ENCODE measurements at regions not wholly inside any gene's neighbourhood (a gene's known extent, or its start where the extent isn't known, plus 50 kb on each side); places are given as distances from the start of the nearest gene placed in this dataset.

DNA sequence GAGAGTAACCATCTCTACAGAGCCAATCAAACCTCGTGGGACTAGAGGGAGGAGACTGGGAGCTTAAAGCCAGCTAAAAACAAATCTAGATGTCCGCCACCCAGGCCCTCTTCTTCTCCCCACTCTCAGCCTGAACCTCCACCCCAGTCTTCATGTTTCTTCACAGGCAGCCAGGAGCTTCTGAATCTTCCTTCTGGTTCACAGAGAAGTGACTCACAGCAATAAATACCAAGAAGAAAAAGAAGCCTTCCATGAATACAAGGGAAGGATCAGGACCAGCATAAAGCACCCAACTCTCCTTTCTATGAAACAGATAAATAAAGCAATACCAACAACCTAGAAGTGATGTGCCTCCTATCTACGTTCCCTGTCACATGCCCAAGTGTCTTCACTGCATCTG is 103.3 kb upstream of the SLIT3 start:
- H3K4me1 ChIP-seq: no peaks in the 10 kb centered on the region
- 81% methylated on average over 2 to 3 of the region's 3 CpGs for WGBS, 2 donors (ENCODE audit: low coverage in 1 of 2)
- H3K4me3 ChIP-seq: no peak overlapping the region
- no peak for ATAC-seq
- H3K36me3 ChIP-seq: no peaks in the 10 kb centered on the region
- TF ChIP-seq POLR2A (IDR thresholded peaks at IDR 0.05) (no peak), EP300 (IDR thresholded peaks at IDR 0.05) (no peak), POLR2AphosphoS5 (IDR thresholded peaks at IDR 0.05) (no peak)
- TF ChIP-seq, protein P1, sequence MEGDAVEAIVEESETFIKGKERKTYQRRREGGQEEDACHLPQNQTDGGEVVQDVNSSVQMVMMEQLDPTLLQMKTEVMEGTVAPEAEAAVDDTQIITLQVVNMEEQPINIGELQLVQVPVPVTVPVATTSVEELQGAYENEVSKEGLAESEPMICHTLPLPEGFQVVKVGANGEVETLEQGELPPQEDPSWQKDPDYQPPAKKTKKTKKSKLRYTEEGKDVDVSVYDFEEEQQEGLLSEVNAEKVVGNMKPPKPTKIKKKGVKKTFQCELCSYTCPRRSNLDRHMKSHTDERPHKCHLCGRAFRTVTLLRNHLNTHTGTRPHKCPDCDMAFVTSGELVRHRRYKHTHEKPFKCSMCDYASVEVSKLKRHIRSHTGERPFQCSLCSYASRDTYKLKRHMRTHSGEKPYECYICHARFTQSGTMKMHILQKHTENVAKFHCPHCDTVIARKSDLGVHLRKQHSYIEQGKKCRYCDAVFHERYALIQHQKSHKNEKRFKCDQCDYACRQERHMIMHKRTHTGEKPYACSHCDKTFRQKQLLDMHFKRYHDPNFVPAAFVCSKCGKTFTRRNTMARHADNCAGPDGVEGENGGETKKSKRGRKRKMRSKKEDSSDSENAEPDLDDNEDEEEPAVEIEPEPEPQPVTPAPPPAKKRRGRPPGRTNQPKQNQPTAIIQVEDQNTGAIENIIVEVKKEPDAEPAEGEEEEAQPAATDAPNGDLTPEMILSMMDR (IDR thresholded peaks at IDR 0.05): no peak
- no peaks in the 10 kb centered on the region for H3K27me3 ChIP-seq
- H3K27ac ChIP-seq: no peak overlapping the region
- no peaks in the 10 kb centered on the region for H3K9me3 ChIP-seq

DNA sequence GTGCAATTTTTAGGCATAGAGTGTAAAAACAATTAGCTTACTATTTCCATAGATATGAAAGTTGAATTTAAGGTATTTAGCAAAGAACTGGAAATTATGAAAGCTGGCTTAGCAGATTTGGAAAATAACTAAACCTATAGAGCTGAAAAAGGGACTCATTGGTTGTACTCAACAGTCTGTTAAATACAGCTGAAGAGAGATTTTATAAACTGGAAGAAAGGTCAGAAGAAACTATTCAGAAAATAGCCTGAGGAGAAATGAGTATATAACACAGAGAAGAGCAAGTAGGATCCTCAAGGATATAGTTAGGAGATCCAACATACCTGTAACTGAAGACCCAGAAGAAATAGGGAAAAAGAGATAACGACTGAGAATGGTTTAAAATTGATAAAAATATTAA is 97.6 kb upstream of the SLIT3 start:
- no peak for TF ChIP-seq POLR2AphosphoS5 (IDR thresholded peaks at IDR 0.05)
- no peak for TF ChIP-seq POLR2A (IDR thresholded peaks at IDR 0.05)
- TF ChIP-seq, protein P1 (IDR thresholded peaks at IDR 0.05): no peak
- 88 to 90% methylated on average over 1 of the region's 1 CpG for WGBS, 2 donors (ENCODE audit: low coverage in 1 of 2)
- Histone ChIP-seq H3K4me1 (no peaks in the 10 kb centered on the region), H3K36me3 (no peaks in the 10 kb centered on the region), H3K4me3 (no peak overlapping the region), H3K27ac (no peak overlapping the region), H3K9me3 (peaks cover 0 to 8% (median 0%) of the 10 kb centered on the region in 3 donors), H3K27me3 (no peaks in the 10 kb centered on the region)
- no peak for ATAC-seq

DNA sequence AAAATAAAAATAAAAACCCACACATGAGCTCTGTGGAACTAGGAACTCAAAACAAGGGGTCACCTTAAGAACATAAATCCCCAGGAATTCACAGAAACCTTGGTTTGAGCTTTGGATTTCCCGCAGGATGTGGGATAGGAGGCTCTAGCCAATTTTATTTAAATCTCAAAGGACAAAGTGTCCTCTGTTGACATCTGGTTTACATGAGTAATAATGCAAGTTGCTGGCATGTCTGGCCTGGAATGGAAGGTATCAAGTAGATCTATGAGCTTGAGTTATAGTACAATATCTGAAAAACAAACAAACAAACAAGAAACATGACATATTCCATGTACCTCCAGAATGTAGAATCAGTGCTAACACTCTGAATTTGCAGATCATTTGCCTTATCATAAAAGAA is 94.2 kb upstream of the SLIT3 start:
- ATAC-seq: no peak
- no peaks in the 10 kb centered on the region for H3K36me3 ChIP-seq
- TF ChIP-seq, protein P1 (IDR thresholded peaks at IDR 0.05): no peak
- TF ChIP-seq POLR2A (IDR thresholded peaks at IDR 0.05) (no peak), EP300 (IDR thresholded peaks at IDR 0.05) (no peak), POLR2AphosphoS5 (IDR thresholded peaks at IDR 0.05) (no peak)
- no peaks in the 10 kb centered on the region for H3K27me3 ChIP-seq
- 63 to 78% methylated on average over 1 of the region's 1 CpG for WGBS, 2 donors (ENCODE audit: low coverage in 1 of 2)
- no peak overlapping the region for H3K27ac ChIP-seq
- peaks cover 0 to 8% (median 0%) of the 10 kb centered on the region in 3 donors for H3K9me3 ChIP-seq
- H3K4me1 ChIP-seq: no peaks in the 10 kb centered on the region
- no peak overlapping the region for H3K4me3 ChIP-seq

DNA sequence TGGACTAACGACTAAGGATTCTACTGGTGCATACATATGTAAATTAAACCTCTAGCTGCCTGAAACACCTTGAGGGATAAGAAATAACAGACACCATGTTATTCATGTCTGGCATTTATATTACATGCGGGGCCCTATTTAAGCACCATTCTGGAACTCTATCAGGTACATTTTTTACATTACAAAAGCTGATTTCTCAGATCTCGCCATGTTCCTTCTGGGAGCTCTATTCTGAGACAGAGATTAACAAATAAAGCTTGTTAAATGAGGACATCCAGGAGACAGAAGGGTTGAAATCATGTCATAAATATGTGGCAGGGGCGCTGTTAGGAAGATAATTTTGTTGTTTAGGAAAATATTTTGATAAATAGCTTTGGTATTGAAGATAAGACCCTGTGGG is 93.4 kb upstream of the SLIT3 start:
- 81 to 90% methylated on average over 4 of the region's 4 CpGs for WGBS, 2 donors (ENCODE audit: low coverage in 1 of 2)

DNA sequence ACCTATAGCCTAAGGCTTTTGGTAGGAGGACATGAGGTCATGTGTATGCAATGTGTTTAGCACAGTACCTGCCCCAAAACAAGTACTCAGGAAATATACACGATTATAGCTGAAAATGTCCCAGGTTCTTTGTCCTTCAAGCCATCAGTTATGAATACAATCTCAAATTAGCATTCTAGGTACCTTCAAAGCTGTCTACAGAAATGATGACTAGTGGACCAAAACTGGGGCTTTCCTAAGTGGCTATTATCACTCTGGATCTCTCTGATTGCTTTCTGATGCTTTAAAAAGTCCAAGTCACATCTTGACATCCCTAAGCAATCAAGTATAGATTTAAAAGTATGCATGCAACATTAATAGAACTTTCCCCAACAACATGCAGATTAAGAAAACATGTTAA is 93.0 kb upstream of the SLIT3 start:
- Histone ChIP-seq H3K27ac (no peak overlapping the region), H3K4me1 (no peaks in the 10 kb centered on the region), H3K36me3 (no peaks in the 10 kb centered on the region), H3K27me3 (no peaks in the 10 kb centered on the region), H3K4me3 (no peak overlapping the region), H3K9me3 (peaks cover 0 to 8% (median 0%) of the 10 kb centered on the region in 3 donors)
- no peak for ATAC-seq
- WGBS, 2 donors (ENCODE audit: low coverage in 1 of 2): 75 to 83% methylated on average over 1 of the region's 1 CpG
- TF ChIP-seq POLR2AphosphoS5 (IDR thresholded peaks at IDR 0.05): no peak
- TF ChIP-seq POLR2A (IDR thresholded peaks at IDR 0.05): no peak
- TF ChIP-seq, protein P1 (IDR thresholded peaks at IDR 0.05): no peak
- no peak for TF ChIP-seq EP300 (IDR thresholded peaks at IDR 0.05)

More for the DNA sequence above, 93.4 kb upstream of the SLIT3 start:
- no peak overlapping the region for H3K27ac ChIP-seq
- no peaks in the 10 kb centered on the region for H3K4me1 ChIP-seq
- no peaks in the 10 kb centered on the region for H3K36me3 ChIP-seq
- TF ChIP-seq EP300 (IDR thresholded peaks at IDR 0.05) (no peak), POLR2AphosphoS5 (IDR thresholded peaks at IDR 0.05) (no peak)
- no peak for ATAC-seq
- no peaks in the 10 kb centered on the region for H3K27me3 ChIP-seq
- peaks cover 0 to 8% (median 0%) of the 10 kb centered on the region in 3 donors for H3K9me3 ChIP-seq
- H3K4me3 ChIP-seq: no peak overlapping the region

Data from gastroesophageal sphincter (tissue), 4 donors.